ENCODE measurements at regions not wholly inside any gene's neighbourhood (a gene's known extent, or its start where the extent isn't known, plus 50 kb on each side); places are given as distances from the start of the nearest gene placed in this dataset.

GRCh38 chr3:182436547-182436946, 356.8 kb upstream of the ATP11B start:
- H3K4me1 ChIP-seq (replicated peaks; ENCODE audit: insufficient read depth), result no peaks in the 10 kb centered on the region
- intact Hi-C loops (cut with micrococcal nuclease; ENCODE audit: unreplicated experiment), result no loop called here
- CTCF ChIA-PET, result no interaction called here
- H3K36me3 ChIP-seq (ENCODE audit: low read depth), result no peaks in the 10 kb centered on the region
- DNase-seq, result no peak
- no peak overlapping the region for H3K4me3 ChIP-seq
- BruUV-seq (replicated peaks), result no TSS peak
- no peaks in the 10 kb centered on the region for H3F3A ChIP-seq (ENCODE audit: insufficient read depth, low read depth)
- no peaks in the 10 kb centered on the region for H4K20me1 ChIP-seq (ENCODE audit: insufficient read depth)
- no peak for TF ChIP-seq CTCF (conservative IDR thresholded peaks at IDR 0.05)
- no peak for TF ChIP-seq EZH2 (IDR thresholded peaks at IDR 0.05; ENCODE audit: low read depth)
- no peak overlapping the region for H2AFZ ChIP-seq
- no peak overlapping the region for H3K4me2 ChIP-seq
- H3K9me3 ChIP-seq (ENCODE audit: insufficient read depth, low read depth), result no peaks in the 10 kb centered on the region
- H3K79me2 ChIP-seq (ENCODE audit: low read depth), result no peaks in the 10 kb centered on the region
- H3K27ac ChIP-seq, result no peak overlapping the region
- POLR2A ChIA-PET (ENCODE audit: unreplicated experiment), result no interaction called here
- H3K27me3 ChIP-seq (ENCODE audit: insufficient read depth, low read depth), result no peaks in the 10 kb centered on the region
- H3K9me2 ChIP-seq (ENCODE audit: insufficient read depth), result no peaks in the 10 kb centered on the region

GRCh38 chr3:182438398-182438797, 354.9 kb upstream of the ATP11B start:
- intact Hi-C loops (cut with micrococcal nuclease; ENCODE audit: unreplicated experiment), result no loop called here
- Histone ChIP-seq H4K20me1 (ENCODE audit: insufficient read depth) (no peaks in the 10 kb centered on the region), H2AFZ (no peak overlapping the region), H3K27me3 (ENCODE audit: insufficient read depth, low read depth) (no peaks in the 10 kb centered on the region), H3K9me2 (ENCODE audit: insufficient read depth) (no peaks in the 10 kb centered on the region), H3K79me2 (ENCODE audit: low read depth) (no peaks in the 10 kb centered on the region), H3K27ac (no peak overlapping the region), H3K4me2 (no peak overlapping the region), H3K9me3 (ENCODE audit: insufficient read depth, low read depth) (no peaks in the 10 kb centered on the region), H3K36me3 (ENCODE audit: low read depth) (no peaks in the 10 kb centered on the region), H3F3A (ENCODE audit: insufficient read depth, low read depth) (no peaks in the 10 kb centered on the region), H3K4me3 (no peak overlapping the region), H3K4me1 (replicated peaks; ENCODE audit: insufficient read depth) (no peaks in the 10 kb centered on the region)
- ChIA-PET CTCF (no interaction called here), POLR2A (ENCODE audit: unreplicated experiment) (no interaction called here)
- no TSS peak for BruUV-seq (replicated peaks)
- DNase-seq, result no peak
- TF ChIP-seq EZH2 (IDR thresholded peaks at IDR 0.05; ENCODE audit: low read depth) (no peak), CTCF (conservative IDR thresholded peaks at IDR 0.05) (no peak)

- ChIA-PET CTCF (no interaction called here), POLR2A (ENCODE audit: unreplicated experiment) (no interaction called here)
These were observed 353.2 kb upstream of the ATP11B start for GRCh38 chr3:182440101-182440500.

More at GRCh38 chr3:182440101-182440500, 353.2 kb upstream of the ATP11B start:
- no peaks in the 10 kb centered on the region for H3K79me2 ChIP-seq (ENCODE audit: low read depth)
- no peak overlapping the region for H3K4me2 ChIP-seq
- no peak overlapping the region for H3K4me3 ChIP-seq
- H3K27me3 ChIP-seq (ENCODE audit: insufficient read depth, low read depth), result no peaks in the 10 kb centered on the region
- H3K9me3 ChIP-seq (ENCODE audit: insufficient read depth, low read depth), result no peaks in the 10 kb centered on the region
- BruUV-seq (replicated peaks), result no TSS peak
- no peaks in the 10 kb centered on the region for H3F3A ChIP-seq (ENCODE audit: insufficient read depth, low read depth)
- H4K20me1 ChIP-seq (ENCODE audit: insufficient read depth), result no peaks in the 10 kb centered on the region
- H3K4me1 ChIP-seq (replicated peaks; ENCODE audit: insufficient read depth), result no peaks in the 10 kb centered on the region
- H3K9me2 ChIP-seq (ENCODE audit: insufficient read depth), result 0 out of 2 replicates have a peak, but pooled peaks cover 3% of the 10 kb centered on the region
- intact Hi-C loops (cut with micrococcal nuclease; ENCODE audit: unreplicated experiment), result no loop called here
- TF ChIP-seq EZH2 (IDR thresholded peaks at IDR 0.05; ENCODE audit: low read depth) (no peak), CTCF (conservative IDR thresholded peaks at IDR 0.05) (no peak)
- no peaks in the 10 kb centered on the region for H3K36me3 ChIP-seq (ENCODE audit: low read depth)
- H2AFZ ChIP-seq, result no peak overlapping the region
- H3K27ac ChIP-seq, result no peak overlapping the region
- no peak for DNase-seq

Data from PC-9 (cell line).